ENCODE measurements at regions not wholly inside any gene's neighbourhood (a gene's known extent, or its start where the extent isn't known, plus 50 kb on each side); places are given as distances from the start of the nearest gene placed in this dataset.

GRCh38 chr13:91184244-91184926 is 163.1 kb upstream of the MIR17HG start:
- ATAC-seq (replicated peaks), result no peak
- H3K27me3 Mint-ChIP-seq, result peaks cover 4% of the 10 kb centered on the region

GRCh38 chr13:91185294-91185863 is 162.1 kb upstream of the MIR17HG start:
- H3K9me3 Mint-ChIP-seq, result no peaks in the 10 kb centered on the region
- H3K27ac Mint-ChIP-seq, result no peak overlapping the region
- no peaks in the 10 kb centered on the region for H3K36me3 Mint-ChIP-seq (ENCODE audit: low read depth)
- ATAC-seq (replicated peaks), result no peak
- H3K27me3 Mint-ChIP-seq, result peaks cover 4% of the 10 kb centered on the region
- H3K4me1 Mint-ChIP-seq, result no peaks in the 10 kb centered on the region
- no peak overlapping the region for H3K4me3 Mint-ChIP-seq

More at GRCh38 chr13:91184244-91184926, 163.1 kb upstream of the MIR17HG start:
- H3K36me3 Mint-ChIP-seq (ENCODE audit: low read depth), result no peaks in the 10 kb centered on the region
- H3K9me3 Mint-ChIP-seq, result no peaks in the 10 kb centered on the region
- H3K27ac Mint-ChIP-seq, result no peak overlapping the region
- no peaks in the 10 kb centered on the region for H3K4me1 Mint-ChIP-seq
- H3K4me3 Mint-ChIP-seq, result no peak overlapping the region

GRCh38 chr13:91187522-91187921 is 160.0 kb upstream of the MIR17HG start:
- Mint-ChIP-seq H3K27ac (no peak overlapping the region), H3K36me3 (ENCODE audit: low read depth) (no peaks in the 10 kb centered on the region), H3K9me3 (no peaks in the 10 kb centered on the region), H3K4me1 (no peaks in the 10 kb centered on the region), H3K4me3 (no peak overlapping the region), H3K27me3 (peaks cover 4% of the 10 kb centered on the region)
- ATAC-seq (replicated peaks), result no peak

- Mint-ChIP-seq H3K4me3 (no peak overlapping the region), H3K27ac (no peak overlapping the region), H3K36me3 (ENCODE audit: low read depth) (no peaks in the 10 kb centered on the region), H3K4me1 (no peaks in the 10 kb centered on the region), H3K27me3 (no peaks in the 10 kb centered on the region), H3K9me3 (no peaks in the 10 kb centered on the region)
- no peak for ATAC-seq (replicated peaks)
Observed at GRCh38 chr13:91189506-91189905, 158.0 kb upstream of the MIR17HG start.

- ATAC-seq (replicated peaks), result no peak
- Mint-ChIP-seq H3K36me3 (ENCODE audit: low read depth) (no peaks in the 10 kb centered on the region), H3K4me3 (no peak overlapping the region), H3K27ac (no peak overlapping the region), H3K9me3 (no peaks in the 10 kb centered on the region), H3K27me3 (no peaks in the 10 kb centered on the region), H3K4me1 (no peaks in the 10 kb centered on the region)
Observed at GRCh38 chr13:91193358-91193757, 154.1 kb upstream of the MIR17HG start.

GRCh38 chr13:91195789-91196188 is 151.7 kb upstream of the MIR17HG start:
- Mint-ChIP-seq H3K9me3 (no peaks in the 10 kb centered on the region), H3K27ac (no peak overlapping the region), H3K36me3 (ENCODE audit: low read depth) (no peaks in the 10 kb centered on the region), H3K27me3 (no peaks in the 10 kb centered on the region), H3K4me1 (no peaks in the 10 kb centered on the region), H3K4me3 (no peak overlapping the region)
- ATAC-seq (replicated peaks), result no peak

GRCh38 chr13:91196958-91197357 is 150.5 kb upstream of the MIR17HG start:
- peak; percentile 24 for ATAC-seq (replicated peaks)
- no peaks in the 10 kb centered on the region for H3K9me3 Mint-ChIP-seq
- no peak overlapping the region for H3K4me3 Mint-ChIP-seq
- H3K4me1 Mint-ChIP-seq, result no peaks in the 10 kb centered on the region
- no peaks in the 10 kb centered on the region for H3K27me3 Mint-ChIP-seq
- no peak overlapping the region for H3K27ac Mint-ChIP-seq
- H3K36me3 Mint-ChIP-seq (ENCODE audit: low read depth), result no peaks in the 10 kb centered on the region

- ATAC-seq (replicated peaks), result no peak
- no peaks in the 10 kb centered on the region for H3K36me3 Mint-ChIP-seq (ENCODE audit: low read depth)
- H3K27me3 Mint-ChIP-seq, result peaks cover 3% of the 10 kb centered on the region
- no peak overlapping the region for H3K4me3 Mint-ChIP-seq
- H3K4me1 Mint-ChIP-seq, result no peaks in the 10 kb centered on the region
- no peaks in the 10 kb centered on the region for H3K9me3 Mint-ChIP-seq
- H3K27ac Mint-ChIP-seq, result no peak overlapping the region
Observed at GRCh38 chr13:91199866-91200265, 147.6 kb upstream of the MIR17HG start.

GRCh38 chr13:91200486-91200885 is 147.0 kb upstream of the MIR17HG start:
- no peak overlapping the region for H3K4me3 Mint-ChIP-seq
- H3K9me3 Mint-ChIP-seq, result no peaks in the 10 kb centered on the region
- H3K27me3 Mint-ChIP-seq, result peaks cover 3% of the 10 kb centered on the region
- ATAC-seq (replicated peaks), result no peak
- H3K27ac Mint-ChIP-seq, result no peak overlapping the region
- H3K36me3 Mint-ChIP-seq (ENCODE audit: low read depth), result no peaks in the 10 kb centered on the region
- H3K4me1 Mint-ChIP-seq, result no peaks in the 10 kb centered on the region

- peaks cover 3% of the 10 kb centered on the region for H3K27me3 Mint-ChIP-seq
Observed at GRCh38 chr13:91203430-91203829, 144.1 kb upstream of the MIR17HG start.

GRCh38 chr13:91207261-91207660 is 140.2 kb upstream of the MIR17HG start:
- Mint-ChIP-seq H3K27me3 (peaks cover 10% of the 10 kb centered on the region), H3K4me1 (no peaks in the 10 kb centered on the region), H3K27ac (no peak overlapping the region), H3K9me3 (no peaks in the 10 kb centered on the region), H3K36me3 (ENCODE audit: low read depth) (no peaks in the 10 kb centered on the region), H3K4me3 (no peak overlapping the region)
- ATAC-seq (replicated peaks), result no peak

More at GRCh38 chr13:91203430-91203829, 144.1 kb upstream of the MIR17HG start:
- Mint-ChIP-seq H3K27ac (no peak overlapping the region), H3K4me3 (no peak overlapping the region), H3K9me3 (no peaks in the 10 kb centered on the region), H3K36me3 (ENCODE audit: low read depth) (no peaks in the 10 kb centered on the region), H3K4me1 (no peaks in the 10 kb centered on the region)
- no peak for ATAC-seq (replicated peaks)

- no peaks in the 10 kb centered on the region for H3K9me3 Mint-ChIP-seq
- no peak overlapping the region for H3K27ac Mint-ChIP-seq
- no peak overlapping the region for H3K4me3 Mint-ChIP-seq
- H3K27me3 Mint-ChIP-seq, result peaks cover 15% of the 10 kb centered on the region
- H3K36me3 Mint-ChIP-seq (ENCODE audit: low read depth), result no peaks in the 10 kb centered on the region
- no peak for ATAC-seq (replicated peaks)
- H3K4me1 Mint-ChIP-seq, result no peaks in the 10 kb centered on the region
Observed at GRCh38 chr13:91211510-91211909, 136.0 kb upstream of the MIR17HG start.

- Mint-ChIP-seq H3K36me3 (ENCODE audit: low read depth) (no peaks in the 10 kb centered on the region), H3K27me3 (peaks cover 15% of the 10 kb centered on the region), H3K4me1 (no peaks in the 10 kb centered on the region), H3K27ac (no peak overlapping the region), H3K4me3 (no peak overlapping the region), H3K9me3 (no peaks in the 10 kb centered on the region)
- ATAC-seq (replicated peaks), result no peak
Observed at GRCh38 chr13:91212231-91212630, 135.3 kb upstream of the MIR17HG start.

GRCh38 chr13:91214031-91214430 is 133.5 kb upstream of the MIR17HG start:
- Mint-ChIP-seq H3K4me3 (no peak overlapping the region), H3K36me3 (ENCODE audit: low read depth) (no peaks in the 10 kb centered on the region), H3K4me1 (no peaks in the 10 kb centered on the region), H3K27ac (no peak overlapping the region), H3K9me3 (no peaks in the 10 kb centered on the region), H3K27me3 (peaks cover 19% of the 10 kb centered on the region)
- ATAC-seq (replicated peaks), result no peak

GRCh38 chr13:91216928-91217700 is 130.4 kb upstream of the MIR17HG start:
- Mint-ChIP-seq H3K4me1 (no peaks in the 10 kb centered on the region), H3K27me3 (peaks cover 12% of the 10 kb centered on the region), H3K9me3 (no peaks in the 10 kb centered on the region), H3K36me3 (ENCODE audit: low read depth) (no peaks in the 10 kb centered on the region), H3K4me3 (no peak overlapping the region), H3K27ac (no peak overlapping the region)
- no peak for ATAC-seq (replicated peaks)

All from activated T-helper 17 cell treated with anti-CD3 and anti-CD28 coated beads, Interleukin-2, amount 50 U/mL, for 72 hours (primary cell).